Neural cell (in vitro differentiated cells): ENCODE measurements at regions not wholly inside any gene's neighbourhood (a gene's known extent, or its start where the extent isn't known, plus 50 kb on each side); places are given as distances from the start of the nearest gene placed in this dataset.

Experiments
- CTCF ChIP-seq: fragments of 450-650 bp; IDR thresholded peaks from 2 replicates; pipeline ENCODE4 v1.5.1; 2014; ENCODE audit warnings: antibody characterized with exemption, mild to moderate bottlenecking, moderate library complexity; ENCODE audit not compliant: poor library complexity, severe bottlenecking
- EP300 ChIP-seq: fragments of 450-650 bp; conservative IDR thresholded peaks from 2 replicates; pipeline ENCODE4 v1.6.1; 2014; ENCODE audit warnings: antibody characterized with exemption, mild to moderate bottlenecking, moderate library complexity; ENCODE audit not compliant: poor library complexity, severe bottlenecking
- EZH2 ChIP-seq: fragments of 200-600, 300-800 bp; shearing (Covaris generic), sonication (generic); IDR thresholded peaks from 2 replicates; pipeline ENCODE4 v1.6.1; 2014; ENCODE audit warnings: antibody characterized with exemption, low read length, borderline replicate concordance, mild to moderate bottlenecking; ENCODE audit not compliant: insufficient read depth, poor library complexity, severe bottlenecking
- SMC3 ChIP-seq: fragments of 450-650 bp; conservative IDR thresholded peaks from 2 replicates; pipeline ENCODE4 v1.6.1; 2014; ENCODE audit warnings: antibody characterized with exemption, mild to moderate bottlenecking, moderate library complexity; ENCODE audit not compliant: poor library complexity

GRCh38 chr7:81626008-81626407 lies 143.8 kb downstream of the HGF start:
- TF ChIP-seq EP300 (no peak), CTCF (no peak), SMC3 (no peak), EZH2 (no peak)
